GM23248 (cell line): ENCODE measurements at regions not wholly inside any gene's neighbourhood (a gene's known extent, or its start where the extent isn't known, plus 50 kb on each side); places are given as distances from the start of the nearest gene placed in this dataset.

ENCODE experiments used
- DNase-seq: peaks from one replicate; pipeline ENCODE4 v3.0.0-alpha.2; 2015
- H2AFZ ChIP-seq: fragments of 200-600 bp; sonication (generic); 2 replicates; pipeline ENCODE4 v1.6.1; 2016; ENCODE audit warnings: antibody characterized with exemption
- H3F3A ChIP-seq: fragments of 200-600 bp; sonication (generic); 2 replicates; pipeline ENCODE4 v1.6.1; 2016; ENCODE audit warnings: mild to moderate bottlenecking, antibody characterized with exemption, mixed run types; ENCODE audit not compliant: insufficient read depth
- H3K27ac ChIP-seq: fragments of 200-600 bp; sonication (generic); 2 replicates; pipeline ENCODE4 v1.5.1; 2016; ENCODE audit warnings: mild to moderate bottlenecking
- H3K27me3 ChIP-seq: fragments of 200-600 bp; sonication (generic); replicated peaks from 2 replicates; pipeline ENCODE4 v1.6.1; 2016; ENCODE audit warnings: mild to moderate bottlenecking; ENCODE audit not compliant: insufficient read depth
- H3K36me3 ChIP-seq: fragments of 200-600 bp; sonication (generic); 2 replicates; pipeline ENCODE4 v1.6.1; 2016; ENCODE audit warnings: low read depth, mild to moderate bottlenecking
- H3K4me1 ChIP-seq: fragments of 200-600 bp; sonication (generic); 2 replicates; pipeline ENCODE4 v1.6.1; 2016; ENCODE audit warnings: mild to moderate bottlenecking; ENCODE audit not compliant: insufficient read depth
- H3K4me2 ChIP-seq: fragments of 200-600 bp; sonication (generic); one replicate; pipeline ENCODE4 v1.6.1; 2016; ENCODE audit warnings: mild to moderate bottlenecking; ENCODE audit not compliant: unreplicated experiment
- H3K4me3 ChIP-seq: fragments of 200-600 bp; sonication (generic); 2 replicates; pipeline ENCODE4 v1.5.1; 2016; ENCODE audit warnings: mild to moderate bottlenecking
- H3K79me2 ChIP-seq: fragments of 200-600 bp; sonication (generic); 2 replicates; pipeline ENCODE4 v1.6.1; 2016; ENCODE audit warnings: mild to moderate bottlenecking; ENCODE audit not compliant: insufficient read depth
- H3K9ac ChIP-seq: fragments of 200-600 bp; sonication (generic); 2 replicates; pipeline ENCODE4 v1.6.1; 2016; ENCODE audit warnings: mild to moderate bottlenecking
- H3K9me2 ChIP-seq: fragments of 200-600 bp; sonication (generic); 2 replicates; pipeline ENCODE4 v1.6.1; 2016; ENCODE audit warnings: mixed run types, mild to moderate bottlenecking, moderate library complexity; ENCODE audit not compliant: insufficient read depth
- H3K9me3 ChIP-seq: fragments of 200-600 bp; sonication (generic); one replicate; pipeline ENCODE4 v1.6.1; 2017; ENCODE audit warnings: low read depth
- H4K20me1 ChIP-seq: fragments of 200-600 bp; sonication (generic); 2 replicates; pipeline ENCODE4 v1.6.0; 2016; ENCODE audit not compliant: insufficient read depth
- EZH2 ChIP-seq: fragments of 200-600 bp; sonication (generic); IDR thresholded peaks from 2 replicates; pipeline ENCODE4 v1.6.1; 2018; ENCODE audit warnings: antibody characterized with exemption, mild to moderate bottlenecking; ENCODE audit not compliant: insufficient read depth, poor library complexity, severe bottlenecking
- EZH2phosphoT487 ChIP-seq: fragments of 200-600 bp; sonication (generic); IDR thresholded peaks from 2 replicates; pipeline ENCODE4 v1.6.1; 2018; ENCODE audit warnings: antibody characterized with exemption, moderate library complexity, mild to moderate bottlenecking, low read depth; ENCODE audit not compliant: insufficient read depth
- WGBS, 2 experiments: methylation state at CpG; one replicate each; pipeline ENCODE4 v1.1.6; 2015 to 2017; ENCODE audit warnings: low lambda C conversion rate in 2 of 2, low coverage in 1 of 2; ENCODE audit errors: missing lambda C conversion rate in 2 of 2; 5-methylcytosine and 5-hydroxymethylcytosine counted together
- in situ Hi-C: fragments of 300-500 bp; cut with MboI; formaldehyde crosslinking; loops from 2 replicates; pipeline ENCODE4 v1.15.0; 2020

DNA sequence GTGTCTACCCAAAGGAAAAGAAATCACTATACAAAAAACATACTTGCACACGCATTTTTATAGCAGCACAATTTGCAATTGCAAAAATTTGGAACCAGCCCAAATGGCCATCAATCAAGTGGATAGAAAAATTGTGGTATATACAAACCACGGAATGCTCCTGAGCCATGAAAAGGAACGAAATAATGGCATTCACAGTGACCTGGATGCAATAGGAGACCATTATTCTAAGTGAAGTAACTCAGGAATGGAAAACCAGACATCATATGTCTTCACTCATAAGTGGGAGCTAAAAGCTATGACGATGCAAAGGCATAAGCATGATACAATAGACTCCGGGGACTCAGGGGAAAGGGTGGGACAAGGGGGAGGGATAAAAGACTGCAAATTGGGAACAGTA is 78.4 kb downstream of the ENC1 start:
- TF ChIP-seq EZH2 (no peak), EZH2phosphoT487 (no peak)
- Histone ChIP-seq H3K4me1 (0 out of 2 replicates have a peak, but pooled peaks cover under 1% of the 10 kb centered on the region), H2AFZ (no peak overlapping the region), H3K9ac (no peak overlapping the region), H3K27ac (no peak overlapping the region), H3K36me3 (no peaks in the 10 kb centered on the region), H3K27me3 (no peaks in the 10 kb centered on the region), H3K4me2 (no peak overlapping the region), H3K9me3 (no peaks in the 10 kb centered on the region), H4K20me1 (no peaks in the 10 kb centered on the region), H3K9me2 (no peaks in the 10 kb centered on the region), H3F3A (peaks cover 1% of the 10 kb centered on the region), H3K79me2 (no peaks in the 10 kb centered on the region), H3K4me3 (no peak overlapping the region)
- in situ Hi-C loops, result no loop called here
- no peak for DNase-seq
- WGBS, 2 experiments, result 66 to 71% methylated on average over 5 of the region's 5 CpGs

DNA sequence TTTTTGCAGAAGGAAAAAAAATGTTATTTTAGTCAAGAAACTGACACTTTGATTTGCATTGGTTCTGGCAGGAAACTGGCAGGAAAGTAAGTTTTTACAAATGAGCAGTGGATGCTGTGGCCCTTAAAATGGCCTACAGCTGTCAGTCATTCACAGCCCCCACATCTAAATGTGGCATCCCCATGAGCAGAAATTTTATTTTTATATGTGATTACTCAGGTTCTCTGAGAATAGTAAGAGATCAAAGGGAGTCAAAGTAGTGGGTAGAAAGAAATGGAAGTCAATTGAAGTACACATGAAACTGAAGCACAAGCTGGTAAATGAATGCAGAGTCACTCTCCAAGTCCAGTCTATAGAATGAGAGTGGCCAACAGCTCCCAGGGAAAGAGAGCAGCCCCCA is 80.3 kb downstream of the ENC1 start:
- H3K9ac ChIP-seq, result no peak overlapping the region
- TF ChIP-seq EZH2phosphoT487 (no peak), EZH2 (no peak)
- H3K9me2 ChIP-seq, result no peaks in the 10 kb centered on the region
- no peaks in the 10 kb centered on the region for H4K20me1 ChIP-seq
- no peak overlapping the region for H3K4me2 ChIP-seq
- peaks cover 8% of the 10 kb centered on the region for H3F3A ChIP-seq
- no peak for DNase-seq
- peaks cover 7% of the 10 kb centered on the region; the same call in 1 of the 2 replicates for H3K4me1 ChIP-seq
- H3K4me3 ChIP-seq, result no peak overlapping the region
- H3K36me3 ChIP-seq, result no peaks in the 10 kb centered on the region
- H3K27ac ChIP-seq, result no peak overlapping the region
- in situ Hi-C loops, result no loop called here
- H3K9me3 ChIP-seq, result no peaks in the 10 kb centered on the region
- H3K27me3 ChIP-seq, result no peaks in the 10 kb centered on the region
- H2AFZ ChIP-seq, result no peak overlapping the region
- H3K79me2 ChIP-seq, result no peaks in the 10 kb centered on the region

GRCh38 chr5:74556631-74557595 is 83.6 kb downstream of the ENC1 start:
- TF ChIP-seq EZH2phosphoT487, result no peak
- no peak for TF ChIP-seq EZH2
- H3F3A ChIP-seq, result peaks cover 8% of the 10 kb centered on the region
- DNase-seq, result peak; percentile 65
- H3K4me2 ChIP-seq, result no peak overlapping the region
- no peak overlapping the region for H3K9ac ChIP-seq
- in situ Hi-C loops, result no loop called here
- no peaks in the 10 kb centered on the region for H3K9me3 ChIP-seq
- H3K27ac ChIP-seq, result no peak overlapping the region
- no peaks in the 10 kb centered on the region for H4K20me1 ChIP-seq
- H3K4me3 ChIP-seq, result no peak overlapping the region
- peaks cover 7% of the 10 kb centered on the region; the same call in 1 of the 2 replicates for H3K4me1 ChIP-seq
- no peaks in the 10 kb centered on the region for H3K36me3 ChIP-seq
- H3K9me2 ChIP-seq, result no peaks in the 10 kb centered on the region
- WGBS, 2 experiments, result 91 to 92% methylated on average over 6 of the region's 6 CpGs
- H3K79me2 ChIP-seq, result no peaks in the 10 kb centered on the region
- H3K27me3 ChIP-seq, result no peaks in the 10 kb centered on the region
- no peak overlapping the region for H2AFZ ChIP-seq

DNA sequence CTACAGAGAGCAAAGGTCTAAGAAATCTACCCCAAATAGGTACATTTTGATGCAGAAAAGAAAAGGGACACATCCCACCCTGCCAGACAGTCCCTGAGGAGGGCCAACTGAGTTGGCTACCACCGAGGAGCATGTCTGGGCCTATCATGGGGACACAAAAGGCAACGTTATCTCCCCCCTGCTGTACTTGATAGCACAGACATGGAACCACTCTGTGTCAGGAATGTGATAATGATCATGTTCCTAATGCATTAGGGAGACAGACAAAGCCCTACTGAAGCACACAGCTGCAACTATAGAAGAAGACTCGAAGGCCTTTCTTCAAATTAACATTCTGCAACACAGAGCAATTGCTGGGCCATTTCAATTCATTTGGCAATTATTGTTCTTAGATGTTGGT is 84.5 kb downstream of the ENC1 start:
- Histone ChIP-seq H3K4me2 (no peak overlapping the region), H3K79me2 (no peaks in the 10 kb centered on the region), H3K4me3 (no peak overlapping the region), H3K9me2 (no peaks in the 10 kb centered on the region), H3K4me1 (peaks cover 7% of the 10 kb centered on the region; the same call in 1 of the 2 replicates), H2AFZ (no peak overlapping the region), H3K27ac (no peak overlapping the region), H3K9ac (no peak overlapping the region), H3K36me3 (no peaks in the 10 kb centered on the region), H3K9me3 (no peaks in the 10 kb centered on the region), H3K27me3 (no peaks in the 10 kb centered on the region), H4K20me1 (no peaks in the 10 kb centered on the region), H3F3A (peaks cover 8% of the 10 kb centered on the region)
- no peak for DNase-seq
- WGBS, 2 experiments, result 31 to 57% methylated on average over 3 of the region's 3 CpGs
- in situ Hi-C loops, result no loop called here
- TF ChIP-seq EZH2phosphoT487, result no peak
- TF ChIP-seq EZH2, result no peak
